OCI-LY7 (cell line): ENCODE measurements at regions not wholly inside any gene's neighbourhood (a gene's known extent, or its start where the extent isn't known, plus 50 kb on each side); places are given as distances from the start of the nearest gene placed in this dataset.

Experiments
- BruUV-seq: library from RNA; stranded (reverse); fragments of 400-500 nt; replicated peaks from 2 replicates; lab custom pipeline; 2021; lab: Mats Ljungman, UMichigan
- CTCF ChIA-PET: fragments of 300-600 bp; sonication (Branson Sonifier 250); formaldehyde crosslinking; loops from one replicate; lab custom pipeline; 2022; ENCODE audit warnings: antibody characterized with exemption; ENCODE audit not compliant: unreplicated experiment; lab: Charles Lee
- POLR2A ChIA-PET: fragments of 300-600 bp; sonication (Branson Sonifier 250); formaldehyde crosslinking; loops from one replicate; lab custom pipeline; 2022; ENCODE audit warnings: antibody characterized with exemption; lab: Charles Lee
- DNase-seq: peaks from one replicate; pipeline ENCODE4 v3.0.0-alpha.2; 2015; ENCODE audit warnings: low spot score
- H2AFZ ChIP-seq: fragments of 200-600 bp; sonication (generic), shearing (Covaris generic); 2 replicates; pipeline ENCODE4 v1.6.1; 2014; ENCODE audit warnings: mild to moderate bottlenecking, antibody characterized with exemption, low read length, moderate library complexity
- H3K27ac ChIP-seq: fragments of 200-600 bp; sonication (generic); 2 replicates; pipeline ENCODE4 v1.5.1; 2014; ENCODE audit warnings: mixed run types, low read depth, mild to moderate bottlenecking, moderate library complexity, low read length, inconsistent platforms; ENCODE audit not compliant: poor library complexity, severe bottlenecking
- H3K36me3 ChIP-seq: fragments of 200-600 bp; sonication (generic); 2 replicates; pipeline ENCODE4 v1.6.1; 2014; ENCODE audit warnings: mild to moderate bottlenecking, antibody characterized with exemption, low read length, moderate library complexity, mixed read lengths; ENCODE audit not compliant: insufficient read depth
- H3K4me1 ChIP-seq: fragments of 200-600 bp; sonication (generic); 2 replicates; pipeline ENCODE4 v1.5.1; 2014; ENCODE audit warnings: mild to moderate bottlenecking, low read length; ENCODE audit not compliant: insufficient read depth, poor library complexity, severe bottlenecking
- H3K4me2 ChIP-seq: fragments of 200-600 bp; sonication (generic); 2 replicates; pipeline ENCODE4 v1.6.1; 2014; ENCODE audit warnings: mild to moderate bottlenecking, low read length
- H3K4me3 ChIP-seq: fragments of 200-600 bp; sonication (generic); 2 replicates; pipeline ENCODE4 v1.5.1; 2014; ENCODE audit warnings: mild to moderate bottlenecking, low read depth, low read length; ENCODE audit not compliant: poor library complexity, severe bottlenecking
- H3K79me2 ChIP-seq: fragments of 200-600 bp; sonication (generic); 2 replicates; pipeline ENCODE4 v1.6.1; 2016; ENCODE audit warnings: low read depth, mild to moderate bottlenecking, low read length, moderate library complexity, mixed read lengths; ENCODE audit not compliant: insufficient read depth
- H3K9me2 ChIP-seq: fragments of 200-600 bp; sonication (generic); 2 replicates; pipeline ENCODE4 v1.6.1; 2016; ENCODE audit warnings: mild to moderate bottlenecking, low read length, mixed read lengths; ENCODE audit not compliant: insufficient read depth
- H3K9me3 ChIP-seq: fragments of 200-600 bp; sonication (generic); 2 replicates; pipeline ENCODE4 v1.6.1; 2014; ENCODE audit warnings: mild to moderate bottlenecking, mixed run types, low read length, mixed read lengths
- H4K20me1 ChIP-seq: fragments of 200-600 bp; sonication (generic); 2 replicates; pipeline ENCODE4 v1.6.1; 2014; ENCODE audit warnings: mild to moderate bottlenecking, antibody characterized with exemption, low read length, moderate library complexity, mixed read lengths; ENCODE audit not compliant: insufficient read depth
- CTCF ChIP-seq: fragments of 200-600 bp; sonication (generic); conservative IDR thresholded peaks from 2 replicates; pipeline ENCODE4 v1.5.1; 2014; ENCODE audit warnings: mild to moderate bottlenecking, antibody characterized with exemption, low read length, moderate library complexity, mixed read lengths
- EZH2phosphoT487 ChIP-seq: fragments of 200-600 bp; sonication (generic); IDR thresholded peaks from 2 replicates; pipeline ENCODE4 v1.6.1; 2018; ENCODE audit warnings: low read depth, borderline replicate concordance, mild to moderate bottlenecking, mixed run types, antibody characterized with exemption, low read length, moderate library complexity, mixed read lengths
- intact Hi-C: fragments of 100-400 bp; cut with micrococcal nuclease; formaldehyde crosslinking; loops from one replicate; pipeline ENCODE4 v1.10.0; 2022; ENCODE audit not compliant: unreplicated experiment

GRCh38 chr1:36557041-36558000 is 74.6 kb upstream of the CSF3R start:
- DNase-seq = no peak
- Histone ChIP-seq H3K36me3 (no peaks in the 10 kb centered on the region), H3K9me2 (no peaks in the 10 kb centered on the region), H3K9me3 (no peaks in the 10 kb centered on the region), H3K79me2 (no peaks in the 10 kb centered on the region), H3K4me1 (no peaks in the 10 kb centered on the region), H2AFZ (no peak overlapping the region), H3K4me2 (no peak overlapping the region), H3K4me3 (no peak overlapping the region), H4K20me1 (no peaks in the 10 kb centered on the region), H3K27ac (no peak overlapping the region)
- CTCF ChIA-PET = no interaction called here
- intact Hi-C loops = no loop called here
- POLR2A ChIA-PET = no interaction called here
- BruUV-seq = no TSS peak
- TF ChIP-seq CTCF = no peak
- TF ChIP-seq EZH2phosphoT487 = no peak

- intact Hi-C loops = no loop called here
- POLR2A ChIA-PET = no interaction called here
These were observed 72.3 kb upstream of the CSF3R start for GRCh38 chr1:36555041-36555440.

More at GRCh38 chr1:36555041-36555440, 72.3 kb upstream of the CSF3R start:
- BruUV-seq = no TSS peak
- Histone ChIP-seq H3K9me3 (no peaks in the 10 kb centered on the region), H3K4me3 (no peak overlapping the region), H3K79me2 (no peaks in the 10 kb centered on the region), H3K9me2 (no peaks in the 10 kb centered on the region), H2AFZ (no peak overlapping the region), H3K4me2 (no peak overlapping the region), H3K36me3 (no peaks in the 10 kb centered on the region), H3K4me1 (no peaks in the 10 kb centered on the region), H3K27ac (no peak overlapping the region), H4K20me1 (no peaks in the 10 kb centered on the region)
- CTCF ChIA-PET = interaction anchor here (0.6 kb wide), 1 partner anchor 153 kb away, joined by 3 read pairs; no protein-coding TSS in a partner anchor
- DNase-seq = no peak
- TF ChIP-seq EZH2phosphoT487 (no peak), CTCF (no peak)
